Tibial nerve (tissue), 4 donors: ENCODE measurements at regions not wholly inside any gene's neighbourhood (a gene's known extent, or its start where the extent isn't known, plus 50 kb on each side); places are given as distances from the start of the nearest gene placed in this dataset.

ENCODE experiments used
- DNase-seq, 2 donors: peaks; one replicate each; pipeline ENCODE4 v3.0.0-alpha.2; 2019; ENCODE audit warnings: low spot score in 2 of 2
- H3K27ac ChIP-seq, 4 donors: fragments of 200-600 bp; sonication (generic) in 3 of 4; one replicate each; pipeline ENCODE4 v1.5.1; 2017 to 2019; ENCODE audit warnings: mild to moderate bottlenecking in 1 of 4
- H3K27me3 ChIP-seq, 2 donors: fragments of 200-600 bp; sonication (generic) in 1 of 2; one replicate each; pipeline versions ENCODE4 v1.5.1 to v1.6.0; 2017 to 2019
- H3K36me3 ChIP-seq, 3 donors: fragments of 200-600 bp; sonication (generic); one replicate each; pipeline ENCODE4 v1.5.1; 2018 to 2019
- H3K4me1 ChIP-seq, 4 donors: fragments of 200-600 bp; sonication (generic) in 3 of 4; one replicate each; pipeline ENCODE4 v1.5.1; 2017 to 2019
- H3K4me3 ChIP-seq, 4 donors: fragments of 200-600 bp; sonication (generic) in 3 of 4; one replicate each; pipeline ENCODE4 v1.5.1; 2017 to 2019; ENCODE audit warnings: mild to moderate bottlenecking in 1 of 4, moderate library complexity in 1 of 4
- H3K9me3 ChIP-seq, 4 donors: fragments of 200-600 bp; sonication (generic) in 3 of 4; one replicate each; pipeline ENCODE4 v1.5.1; 2017 to 2019
- EP300 ChIP-seq, 2 donors: sonication (generic); formaldehyde crosslinking; IDR thresholded peaks; one replicate each; pipeline ENCODE4 v1.6.1; 2017; ENCODE audit warnings: antibody characterized with exemption in 2 of 2, mild to moderate bottlenecking in 1 of 2
- POLR2A ChIP-seq, 2 donors: fragments of 450-650 bp; IDR thresholded peaks; one replicate each; pipeline ENCODE4 v1.6.1; 2017; ENCODE audit warnings: antibody characterized with exemption in 2 of 2, mild to moderate bottlenecking in 2 of 2, moderate library complexity in 2 of 2
- WGBS, 2 donors: methylation state at CpG; one replicate each; pipeline ENCODE4 v1.1.5; 2018; 5-methylcytosine and 5-hydroxymethylcytosine counted together
- TF ChIP-seq, protein P1 (sequence below), 5 experiments: fragments of 200-600 bp in 3 of 5; fragments of 450-650 bp in 2 of 5; sonication (generic) in 3 of 5; IDR thresholded peaks; one replicate each; pipeline ENCODE4 v1.5.1; 2016 to 2019; ENCODE audit warnings: antibody characterized with exemption in 5 of 5, mild to moderate bottlenecking in 3 of 5, moderate library complexity in 2 of 5

DNA sequence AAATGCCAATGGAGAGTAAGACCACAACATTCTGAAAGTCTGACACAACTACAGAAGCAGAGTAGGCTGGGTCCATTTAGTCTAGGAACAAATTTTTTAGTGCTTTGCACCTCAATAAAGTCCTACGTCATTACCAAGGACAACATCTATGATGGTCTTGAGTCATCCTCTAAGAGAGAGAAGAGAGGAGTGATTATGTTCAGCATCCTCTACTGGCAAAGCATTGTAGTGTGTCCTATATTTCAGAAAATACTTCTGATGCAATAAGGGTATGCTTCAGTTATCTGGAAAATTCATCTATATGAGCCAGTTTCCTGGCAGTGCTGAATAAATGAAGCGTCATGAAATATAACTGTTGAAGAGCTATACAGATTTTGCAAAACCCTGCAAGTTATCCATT lies 95.6 kb downstream of the P2RY1 start:
- Histone ChIP-seq H3K4me3 (no peak overlapping the region), H3K36me3 (no peaks in the 10 kb centered on the region), H3K4me1 (no peaks in the 10 kb centered on the region), H3K27ac (no peak overlapping the region), H3K9me3 (no peaks in the 10 kb centered on the region), H3K27me3 (no peaks in the 10 kb centered on the region)
- 82 to 84% methylated on average over 2 of the region's 2 CpGs for WGBS, 2 donors
- no peak for TF ChIP-seq POLR2A (IDR thresholded peaks at IDR 0.05)
- TF ChIP-seq EP300 (IDR thresholded peaks at IDR 0.05) = no peak
- TF ChIP-seq, protein P1, sequence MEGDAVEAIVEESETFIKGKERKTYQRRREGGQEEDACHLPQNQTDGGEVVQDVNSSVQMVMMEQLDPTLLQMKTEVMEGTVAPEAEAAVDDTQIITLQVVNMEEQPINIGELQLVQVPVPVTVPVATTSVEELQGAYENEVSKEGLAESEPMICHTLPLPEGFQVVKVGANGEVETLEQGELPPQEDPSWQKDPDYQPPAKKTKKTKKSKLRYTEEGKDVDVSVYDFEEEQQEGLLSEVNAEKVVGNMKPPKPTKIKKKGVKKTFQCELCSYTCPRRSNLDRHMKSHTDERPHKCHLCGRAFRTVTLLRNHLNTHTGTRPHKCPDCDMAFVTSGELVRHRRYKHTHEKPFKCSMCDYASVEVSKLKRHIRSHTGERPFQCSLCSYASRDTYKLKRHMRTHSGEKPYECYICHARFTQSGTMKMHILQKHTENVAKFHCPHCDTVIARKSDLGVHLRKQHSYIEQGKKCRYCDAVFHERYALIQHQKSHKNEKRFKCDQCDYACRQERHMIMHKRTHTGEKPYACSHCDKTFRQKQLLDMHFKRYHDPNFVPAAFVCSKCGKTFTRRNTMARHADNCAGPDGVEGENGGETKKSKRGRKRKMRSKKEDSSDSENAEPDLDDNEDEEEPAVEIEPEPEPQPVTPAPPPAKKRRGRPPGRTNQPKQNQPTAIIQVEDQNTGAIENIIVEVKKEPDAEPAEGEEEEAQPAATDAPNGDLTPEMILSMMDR (IDR thresholded peaks at IDR 0.05) = no peak
- DNase-seq = no peak

DNA sequence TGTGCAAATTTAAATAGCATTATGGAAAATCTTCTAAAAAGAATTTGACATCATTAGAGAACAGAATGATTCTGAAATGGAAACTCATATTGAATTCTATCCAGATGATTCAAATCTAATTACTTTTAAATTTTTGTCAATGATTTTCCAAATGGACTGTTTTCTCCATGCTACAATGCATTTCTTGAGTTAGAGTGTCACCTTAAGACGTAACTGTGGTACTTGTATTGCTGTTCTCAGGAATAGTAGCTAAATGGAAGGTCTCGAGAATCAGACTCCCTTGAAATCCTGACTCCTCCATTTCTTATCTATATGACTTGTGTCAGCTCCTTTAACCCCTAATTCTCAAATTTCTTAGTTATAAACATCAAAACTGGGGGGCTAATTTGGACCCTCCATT lies 102.3 kb downstream of the P2RY1 start:
- Histone ChIP-seq H3K36me3 (no peaks in the 10 kb centered on the region), H3K4me3 (no peak overlapping the region), H3K4me1 (no peaks in the 10 kb centered on the region), H3K9me3 (no peaks in the 10 kb centered on the region), H3K27me3 (no peaks in the 10 kb centered on the region), H3K27ac (no peak overlapping the region)
- no peak for TF ChIP-seq POLR2A (IDR thresholded peaks at IDR 0.05)
- TF ChIP-seq, protein P1 (IDR thresholded peaks at IDR 0.05) = peak in 2 of 5 experiments; percentile 26 to 43
- no peak for DNase-seq
- 57 to 64% methylated on average over 2 of the region's 2 CpGs for WGBS, 2 donors

- DNase-seq = no peak
- WGBS, 2 donors = 91 to 98% methylated on average over 1 of the region's 1 CpG
- H3K36me3 ChIP-seq = no peaks in the 10 kb centered on the region
- H3K4me3 ChIP-seq = no peak overlapping the region
- no peaks in the 10 kb centered on the region for H3K27me3 ChIP-seq
- TF ChIP-seq, protein P1 (IDR thresholded peaks at IDR 0.05) = no peak
- TF ChIP-seq EP300 (IDR thresholded peaks at IDR 0.05) (no peak), POLR2A (IDR thresholded peaks at IDR 0.05) (no peak)
- no peak overlapping the region for H3K27ac ChIP-seq
- no peaks in the 10 kb centered on the region for H3K4me1 ChIP-seq
- no peaks in the 10 kb centered on the region for H3K9me3 ChIP-seq
These were observed 104.2 kb downstream of the P2RY1 start for GRCh38 chr3:152938974-152939636.

- Histone ChIP-seq H3K4me3 (no peak overlapping the region), H3K9me3 (no peaks in the 10 kb centered on the region), H3K36me3 (no peaks in the 10 kb centered on the region), H3K27ac (no peak overlapping the region), H3K27me3 (no peaks in the 10 kb centered on the region), H3K4me1 (no peaks in the 10 kb centered on the region)
- 84 to 96% methylated on average over 3 of the region's 3 CpGs for WGBS, 2 donors
- TF ChIP-seq EP300 (IDR thresholded peaks at IDR 0.05) = no peak
- DNase-seq = no peak
These were observed 106.9 kb downstream of the P2RY1 start for GRCh38 chr3:152941859-152942258.

GRCh38 chr3:152942366-152942765 lies 107.4 kb downstream of the P2RY1 start:
- no peak for DNase-seq
- 72 to 75% methylated on average over 3 of the region's 3 CpGs for WGBS, 2 donors
- Histone ChIP-seq H3K27me3 (no peaks in the 10 kb centered on the region), H3K27ac (no peak overlapping the region), H3K36me3 (no peaks in the 10 kb centered on the region), H3K4me1 (no peaks in the 10 kb centered on the region), H3K4me3 (no peak overlapping the region), H3K9me3 (no peaks in the 10 kb centered on the region)
- TF ChIP-seq EP300 (IDR thresholded peaks at IDR 0.05) (no peak), POLR2A (IDR thresholded peaks at IDR 0.05) (no peak)
- TF ChIP-seq, protein P1 (IDR thresholded peaks at IDR 0.05) = no peak

GRCh38 chr3:152943645-152944044 lies 108.7 kb downstream of the P2RY1 start:
- Histone ChIP-seq H3K4me3 (no peak overlapping the region), H3K27me3 (no peaks in the 10 kb centered on the region), H3K27ac (no peak overlapping the region), H3K36me3 (no peaks in the 10 kb centered on the region), H3K4me1 (no peaks in the 10 kb centered on the region), H3K9me3 (no peaks in the 10 kb centered on the region)
- 29 to 39% methylated on average over 3 of the region's 3 CpGs for WGBS, 2 donors
- DNase-seq = no peak
- no peak for TF ChIP-seq POLR2A (IDR thresholded peaks at IDR 0.05)
- TF ChIP-seq EP300 (IDR thresholded peaks at IDR 0.05) = no peak
- TF ChIP-seq, protein P1 (IDR thresholded peaks at IDR 0.05) = no peak
